Neuronal stem cell (in vitro differentiated cells): ENCODE measurements at regions not wholly inside any gene's neighbourhood (a gene's known extent, or its start where the extent isn't known, plus 50 kb on each side); places are given as distances from the start of the nearest gene placed in this dataset.

ENCODE experiments used
- DNase-seq: peaks from one replicate; pipeline ENCODE4 v3.0.0-alpha.2; 2013; ENCODE audit warnings: low spot score
- H2AFZ ChIP-seq: one replicate; pipeline ENCODE4 v1.6.1; 2013; ENCODE audit warnings: mild to moderate bottlenecking, low read length, inconsistent platforms
- H2AK5ac ChIP-seq: 2 replicates; pipeline ENCODE4 v1.6.1; 2013; ENCODE audit warnings: low read depth, mild to moderate bottlenecking, inconsistent platforms, low read length, moderate library complexity, mixed read lengths
- H2BK120ac ChIP-seq: 2 replicates; pipeline ENCODE4 v1.6.1; 2013; ENCODE audit warnings: low read depth, mild to moderate bottlenecking, inconsistent platforms, low read length, moderate library complexity, mixed read lengths
- H2BK12ac ChIP-seq: one replicate; pipeline ENCODE4 v1.6.1; 2013; ENCODE audit warnings: low read length, inconsistent platforms
- H2BK15ac ChIP-seq: 2 replicates; pipeline ENCODE4 v1.6.1; 2013; ENCODE audit warnings: mild to moderate bottlenecking, low read length, inconsistent platforms, mixed read lengths
- H2BK5ac ChIP-seq: one replicate; pipeline ENCODE4 v1.6.1; 2013; ENCODE audit warnings: inconsistent platforms, mild to moderate bottlenecking, low read length, moderate library complexity
- H3K14ac ChIP-seq: one replicate; pipeline ENCODE4 v1.6.1; 2013; ENCODE audit warnings: low read length, inconsistent platforms
- H3K18ac ChIP-seq: 2 replicates; pipeline ENCODE4 v1.6.1; 2013; ENCODE audit warnings: low read length, inconsistent platforms
- H3K23ac ChIP-seq: 2 replicates; pipeline ENCODE4 v1.6.1; 2013; ENCODE audit warnings: low read depth, mild to moderate bottlenecking, mixed read lengths, low read length, inconsistent platforms; ENCODE audit not compliant: poor library complexity
- H3K27ac ChIP-seq: replicated peaks from 3 replicates; pipeline ENCODE4 v1.5.1; 2013; ENCODE audit warnings: low read length, inconsistent platforms
- H3K27me3 ChIP-seq, 3 experiments: 2 replicates each; pipeline ENCODE4 v1.6.1; 2013; ENCODE audit warnings: low read length in 3 of 3, mild to moderate bottlenecking in 2 of 3, inconsistent platforms in 1 of 3, low read depth in 1 of 3, mixed read lengths in 1 of 3, moderate library complexity in 1 of 3; ENCODE audit not compliant: control insufficient read depth in 3 of 3, insufficient read depth in 3 of 3
- H3K36me3 ChIP-seq, 2 donors: replicated peaks in 1 of 2; 2 replicates each; pipeline ENCODE4 v1.6.1; 2013; ENCODE audit warnings: low read length in 2 of 2; ENCODE audit not compliant: control insufficient read depth in 2 of 2, insufficient read depth in 2 of 2
- H3K4ac ChIP-seq: 2 replicates; pipeline ENCODE4 v1.6.1; 2013; ENCODE audit warnings: inconsistent platforms, mild to moderate bottlenecking, low read length, moderate library complexity
- H3K4me1 ChIP-seq, 2 donors: 1 replicate in 1 of 2; 2 replicates in 1 of 2; pipeline ENCODE4 v1.6.1; 2013; ENCODE audit warnings: low read length in 2 of 2, low read depth in 1 of 2; ENCODE audit not compliant: control insufficient read depth in 2 of 2, insufficient read depth in 1 of 2
- H3K4me2 ChIP-seq: one replicate; pipeline ENCODE4 v1.6.1; 2013; ENCODE audit warnings: mild to moderate bottlenecking, low read length, inconsistent platforms; ENCODE audit not compliant: insufficient read depth, poor library complexity, severe bottlenecking
- H3K4me3 ChIP-seq, 2 donors: 2 replicates each; pipeline ENCODE4 v1.5.1; 2013; ENCODE audit warnings: low read length in 2 of 2, mild to moderate bottlenecking in 2 of 2, inconsistent platforms in 1 of 2, moderate library complexity in 1 of 2
- H3K79me1 ChIP-seq: one replicate; pipeline ENCODE4 v1.6.1; 2013; ENCODE audit warnings: low read depth, mild to moderate bottlenecking, inconsistent platforms, low read length, moderate library complexity
- H3K9ac ChIP-seq: one replicate; pipeline ENCODE4 v1.6.1; 2013; ENCODE audit warnings: mild to moderate bottlenecking, low read depth, low read length, inconsistent platforms; ENCODE audit not compliant: poor library complexity
- H3K9me3 ChIP-seq, 2 donors: replicated peaks in 1 of 2; 2 replicates each; pipeline versions ENCODE3 to v1.6.1; 2013; ENCODE audit warnings: low read length in 2 of 2, mild to moderate bottlenecking in 2 of 2, inconsistent platforms in 1 of 2, low read depth in 1 of 2, mixed read lengths in 1 of 2, moderate library complexity in 1 of 2; ENCODE audit not compliant: control insufficient read depth in 2 of 2, insufficient read depth in 1 of 2
- H4K8ac ChIP-seq: one replicate; pipeline ENCODE4 v1.6.1; 2013; ENCODE audit warnings: low read depth, mild to moderate bottlenecking, inconsistent platforms, low read length, moderate library complexity
- H4K91ac ChIP-seq: one replicate; pipeline ENCODE4 v1.6.1; 2013; ENCODE audit warnings: low read length, low read depth, mild to moderate bottlenecking, inconsistent platforms; ENCODE audit not compliant: poor library complexity
- WGBS, 2 donors: extraction: QIAGEN DNeasy Blood & Tissue Kit; methylation state at CpG; one replicate each; pipeline ENCODE4 v1.1.7; 2013; ENCODE audit warnings: missing lambda C conversion rate in 2 of 2, mixed read lengths in 1 of 2; ENCODE audit not compliant: insufficient read length in 2 of 2, insufficient replicate concordance in 1 of 2; ENCODE audit errors: extremely low coverage in 2 of 2; 5-methylcytosine and 5-hydroxymethylcytosine counted together

DNA sequence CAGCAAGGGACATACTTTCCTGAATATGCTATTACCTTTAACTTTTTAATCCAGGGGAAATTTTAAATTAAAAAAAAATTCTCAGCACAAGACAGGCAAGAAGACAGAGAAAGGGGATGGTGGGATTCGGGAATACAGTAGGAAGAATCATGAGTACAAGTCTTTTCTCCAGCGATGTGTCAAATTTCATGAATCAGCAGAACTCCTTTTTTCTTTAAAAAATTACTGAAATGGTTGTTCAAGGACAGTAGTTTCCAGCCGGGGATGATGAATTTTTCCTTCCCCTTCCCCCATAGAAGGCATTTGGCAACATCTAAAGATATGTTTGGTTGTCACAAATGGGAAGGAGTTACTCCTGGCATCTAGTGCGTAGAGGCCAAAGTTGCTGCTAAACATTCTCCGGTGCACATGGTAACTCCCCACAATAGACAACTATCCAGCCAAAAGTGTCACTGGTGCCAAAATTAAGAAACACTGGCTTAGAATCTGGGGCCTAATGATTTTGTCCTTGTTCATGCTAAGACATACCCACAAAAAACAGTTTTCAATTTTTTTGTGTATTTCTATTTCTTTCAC lies 450.2 kb downstream of the CBLN4 start:
- Histone ChIP-seq H3K36me3 (no peaks in the 10 kb centered on the region), H3K79me1 (no peaks in the 10 kb centered on the region), H3K4me2 (no peak overlapping the region), H2BK15ac (no peak overlapping the region), H3K23ac (no peak overlapping the region), H2BK120ac (no peak overlapping the region), H3K4me3 (no peak overlapping the region), H2BK12ac (no peak overlapping the region), H3K9ac (no peak overlapping the region), H2AK5ac (no peak overlapping the region), H3K4ac (no peak overlapping the region), H3K27me3 (no peaks in the 10 kb centered on the region), H3K14ac (no peak overlapping the region), H3K9me3 (no peaks in the 10 kb centered on the region), H3K18ac (no peak overlapping the region), H2BK5ac (no peak overlapping the region), H4K8ac (no peak overlapping the region), H3K4me1 (no peaks in the 10 kb centered on the region), H2AFZ (no peak overlapping the region), H3K27ac (no peak overlapping the region), H4K91ac (no peak overlapping the region)
- no CpG with 5 or more reads among the region's 5 CpGs for WGBS, 2 donors
- DNase-seq = no peak

DNA sequence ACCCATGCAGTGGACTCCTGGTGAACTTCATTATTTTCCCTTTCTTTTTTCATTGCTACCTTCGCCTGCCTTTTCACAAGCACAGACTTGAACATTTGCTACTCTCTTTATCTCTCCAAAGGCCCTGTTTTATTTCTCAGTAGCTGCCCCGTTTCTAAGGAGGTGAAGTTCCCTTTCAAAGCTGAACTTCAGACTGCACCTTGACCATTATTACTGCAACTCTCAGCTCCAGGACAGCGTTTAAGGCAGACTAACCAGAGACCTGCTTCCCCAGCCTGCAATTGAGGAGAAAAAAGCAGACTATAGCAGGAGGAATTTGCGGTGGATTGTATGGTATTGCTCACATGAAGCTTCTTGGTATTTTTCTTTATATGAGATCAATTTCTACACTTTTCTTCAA lies 460.7 kb downstream of the CBLN4 start:
- H3K36me3 ChIP-seq = no peaks in the 10 kb centered on the region
- no peaks in the 10 kb centered on the region for H3K4me1 ChIP-seq
- no peak for DNase-seq
- H3K27me3 ChIP-seq = no peaks in the 10 kb centered on the region
- H3K9ac ChIP-seq = no peak overlapping the region
- H3K4ac ChIP-seq = no peak overlapping the region
- H2BK15ac ChIP-seq = no peak overlapping the region
- no peaks in the 10 kb centered on the region for H3K9me3 ChIP-seq
- no peak overlapping the region for H3K18ac ChIP-seq
- no peak overlapping the region for H3K4me3 ChIP-seq
- H2BK12ac ChIP-seq = no peak overlapping the region
- no peak overlapping the region for H3K4me2 ChIP-seq
- no peak overlapping the region for H2AK5ac ChIP-seq
- H3K14ac ChIP-seq = no peak overlapping the region
- H4K8ac ChIP-seq = no peak overlapping the region
- no peak overlapping the region for H4K91ac ChIP-seq
- no peak overlapping the region for H2BK5ac ChIP-seq
- no peaks in the 10 kb centered on the region for H3K79me1 ChIP-seq
- WGBS, 2 donors = no CpG with 5 or more reads among the region's 4 CpGs
- H3K27ac ChIP-seq = no peak overlapping the region
- no peak overlapping the region for H2AFZ ChIP-seq
- no peak overlapping the region for H3K23ac ChIP-seq
- no peak overlapping the region for H2BK120ac ChIP-seq

DNA sequence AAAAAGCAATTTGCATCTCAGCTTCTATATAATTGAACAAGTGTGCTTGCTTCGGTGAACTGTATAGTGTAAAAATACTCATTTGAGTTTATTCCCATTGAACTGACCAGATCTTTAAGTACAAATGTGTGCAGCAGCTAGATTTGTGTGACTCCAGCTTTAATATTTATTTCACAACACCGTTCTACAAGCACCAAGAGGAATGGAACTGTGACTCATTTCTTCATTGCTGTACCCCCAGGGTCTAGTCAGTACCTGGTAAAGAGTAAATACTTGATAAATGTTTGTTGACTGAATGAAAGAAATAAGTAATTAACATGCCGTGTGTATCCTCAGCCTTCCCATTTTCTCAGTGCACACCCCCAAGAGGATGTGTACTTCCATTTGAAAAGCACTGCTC lies 464.8 kb downstream of the CBLN4 start:
- Histone ChIP-seq H2BK12ac (no peak overlapping the region), H3K27ac (no peak overlapping the region), H3K27me3 (no peaks in the 10 kb centered on the region), H2BK15ac (no peak overlapping the region), H2AK5ac (no peak overlapping the region), H3K4me3 (no peak overlapping the region), H4K8ac (no peak overlapping the region), H3K9ac (no peak overlapping the region), H3K36me3 (no peaks in the 10 kb centered on the region), H2AFZ (no peak overlapping the region), H2BK120ac (no peak overlapping the region), H4K91ac (no peak overlapping the region), H3K4me2 (no peak overlapping the region), H3K79me1 (no peaks in the 10 kb centered on the region), H3K4ac (no peak overlapping the region), H3K4me1 (no peaks in the 10 kb centered on the region), H3K14ac (no peak overlapping the region), H2BK5ac (no peak overlapping the region), H3K9me3 (no peaks in the 10 kb centered on the region), H3K23ac (no peak overlapping the region), H3K18ac (no peak overlapping the region)
- no CpG with 5 or more reads among the region's 3 CpGs for WGBS, 2 donors
- no peak for DNase-seq

- H3K27ac ChIP-seq = no peak overlapping the region
- H3K36me3 ChIP-seq = no peaks in the 10 kb centered on the region
- no peaks in the 10 kb centered on the region for H3K4me1 ChIP-seq
Observed at GRCh38 chr20:55540013-55540412, 465.3 kb downstream of the CBLN4 start.

More at GRCh38 chr20:55540013-55540412, 465.3 kb downstream of the CBLN4 start:
- no peak overlapping the region for H2BK5ac ChIP-seq
- no peak overlapping the region for H3K23ac ChIP-seq
- no peak overlapping the region for H2BK120ac ChIP-seq
- no peak overlapping the region for H3K4me2 ChIP-seq
- no peak for DNase-seq
- H3K9ac ChIP-seq = no peak overlapping the region
- no peak overlapping the region for H3K14ac ChIP-seq
- no peak overlapping the region for H2AFZ ChIP-seq
- H2BK12ac ChIP-seq = no peak overlapping the region
- no peak overlapping the region for H3K18ac ChIP-seq
- no peaks in the 10 kb centered on the region for H3K9me3 ChIP-seq
- H3K4me3 ChIP-seq = no peak overlapping the region
- H3K27me3 ChIP-seq = no peaks in the 10 kb centered on the region
- no peak overlapping the region for H4K91ac ChIP-seq
- H2AK5ac ChIP-seq = no peak overlapping the region
- H4K8ac ChIP-seq = no peak overlapping the region
- H3K79me1 ChIP-seq = no peaks in the 10 kb centered on the region
- no peak overlapping the region for H3K4ac ChIP-seq
- H2BK15ac ChIP-seq = no peak overlapping the region
- WGBS, 2 donors = no CpG with 5 or more reads among the region's 1 CpG
